ENCODE measurements at regions not wholly inside any gene's neighbourhood (a gene's known extent, or its start where the extent isn't known, plus 50 kb on each side); places are given as distances from the start of the nearest gene placed in this dataset.

DNA sequence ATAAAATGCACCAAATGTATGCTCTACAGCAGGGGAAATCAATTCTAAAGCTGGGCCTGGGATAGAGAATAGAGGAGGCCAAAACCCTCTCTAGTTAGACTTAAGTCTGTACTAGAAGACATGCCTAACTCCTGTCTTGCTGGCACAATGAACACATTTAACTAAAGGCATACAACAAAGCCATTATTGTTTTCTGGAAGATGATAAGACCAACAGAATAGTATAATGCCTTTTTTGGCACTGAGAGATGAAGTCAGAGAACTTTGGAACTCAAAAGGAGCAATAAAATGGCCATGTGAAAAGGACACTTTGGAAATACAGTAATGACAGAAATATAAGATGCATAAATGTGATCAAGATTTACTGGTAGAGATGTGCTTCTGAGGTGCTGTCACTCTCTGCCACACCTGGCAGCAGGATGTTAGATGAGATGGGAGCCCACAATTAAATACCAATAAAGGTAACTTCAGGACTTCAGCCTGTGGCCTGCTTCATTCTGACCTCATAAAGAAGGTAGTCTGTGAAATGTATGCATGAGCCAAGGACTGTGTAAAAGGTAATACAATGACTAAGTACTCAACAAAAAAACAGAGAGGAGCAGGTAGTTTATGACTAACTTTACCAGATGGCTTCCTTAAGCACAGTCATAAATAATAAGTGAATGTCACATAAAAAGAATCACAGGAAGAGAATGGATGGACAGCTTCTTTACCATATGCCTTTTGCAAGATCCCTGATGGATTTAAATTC lies 333.4 kb downstream of the BCKDHB start:
- no peak for DNase-seq

DNA sequence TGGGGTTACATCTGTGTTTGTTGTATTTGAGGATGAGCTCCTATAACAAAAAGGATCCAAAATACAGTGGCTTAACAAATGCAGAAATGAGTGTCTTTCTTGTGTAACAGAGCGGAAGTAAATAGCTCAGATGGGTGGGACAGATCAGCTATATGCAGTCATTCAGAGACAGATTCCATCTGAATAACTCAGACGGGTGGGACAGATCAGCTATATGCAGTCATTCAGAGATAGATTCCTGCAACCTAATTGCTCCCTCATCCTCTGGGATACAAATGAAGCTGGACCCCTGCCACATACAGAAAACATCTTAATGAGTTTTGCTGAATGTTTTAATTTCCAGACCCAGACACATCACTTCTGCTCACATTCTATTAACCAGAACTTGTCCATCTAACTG lies 332.3 kb downstream of the BCKDHB start:
- DNase-seq, result peak; percentile 96

DNA sequence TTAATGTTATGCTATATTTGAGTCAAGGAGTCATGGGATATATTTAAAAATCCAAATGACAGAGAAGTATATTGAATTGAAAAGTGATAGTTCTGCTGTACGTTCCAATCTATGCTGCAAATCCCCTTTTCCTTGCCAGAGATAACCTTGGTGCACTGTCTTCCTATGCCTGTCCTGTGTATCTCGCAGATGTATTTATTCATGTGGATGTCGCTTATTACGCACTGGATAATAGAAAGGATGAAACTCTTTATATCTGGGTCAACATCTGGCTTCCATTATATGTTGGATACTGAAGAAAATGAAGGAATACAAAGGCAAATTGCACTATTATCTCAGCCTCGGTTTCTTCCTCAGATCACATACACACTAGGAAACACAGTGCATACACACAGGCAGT lies 331.3 kb downstream of the BCKDHB start:
- no peak for DNase-seq

DNA sequence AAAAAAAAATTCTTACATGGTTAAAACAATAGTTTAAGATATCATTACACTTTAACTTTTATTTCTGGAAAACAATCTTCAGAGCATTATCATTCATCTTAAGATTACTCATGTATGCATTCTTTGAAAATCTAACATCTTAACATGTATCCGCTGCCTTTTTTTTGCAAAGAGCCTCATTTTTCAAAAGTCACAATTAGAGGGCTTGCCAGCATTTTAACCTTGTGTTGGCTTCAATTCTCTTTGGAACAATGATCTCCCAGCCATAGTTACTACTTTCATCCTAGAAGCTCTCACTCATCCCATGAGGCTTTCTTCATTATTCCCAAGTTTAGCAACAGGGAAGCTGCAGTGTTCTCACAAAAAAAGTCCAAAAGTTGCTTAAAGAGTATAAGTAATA lies 330.8 kb downstream of the BCKDHB start:
- DNase-seq, result peak; percentile 68

DNA sequence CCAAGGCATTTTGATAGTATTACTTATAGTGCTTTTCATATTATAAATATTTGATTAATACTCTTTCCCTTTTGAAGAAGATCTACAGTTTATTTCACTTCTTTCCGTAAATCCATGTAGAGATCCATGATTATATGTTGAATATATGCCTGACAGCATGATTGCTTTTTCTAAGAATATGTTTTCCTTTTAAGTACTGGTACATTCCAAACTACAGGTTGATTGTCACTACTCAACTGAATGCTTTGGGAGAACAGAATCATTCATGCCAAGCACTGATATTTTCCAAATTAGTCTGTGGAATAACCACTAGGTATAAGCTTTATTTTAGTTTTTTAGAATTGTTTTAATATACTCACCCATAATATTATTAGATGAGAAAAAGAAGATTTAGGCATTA lies 330.2 kb downstream of the BCKDHB start:
- DNase-seq, result no peak

DNA sequence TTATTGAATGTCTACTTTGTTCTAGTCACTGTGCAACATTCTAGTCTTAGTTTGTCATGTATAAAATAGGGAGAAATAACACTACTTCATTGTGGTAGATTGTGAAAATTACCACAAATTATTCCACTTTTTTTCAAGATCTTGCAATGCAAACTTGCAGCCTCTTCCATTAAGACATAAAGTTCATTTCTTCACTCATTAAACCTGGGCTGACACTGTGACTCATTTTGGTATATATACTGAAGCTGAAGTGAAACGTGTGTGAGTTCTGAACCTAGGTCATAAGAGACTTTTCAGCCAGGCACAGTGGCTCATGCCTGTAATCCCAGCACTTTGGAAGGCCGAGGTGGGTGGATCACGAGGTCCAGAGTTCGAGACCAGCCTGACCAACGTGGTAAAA lies 329.0 kb downstream of the BCKDHB start:
- no peak for DNase-seq

DNA sequence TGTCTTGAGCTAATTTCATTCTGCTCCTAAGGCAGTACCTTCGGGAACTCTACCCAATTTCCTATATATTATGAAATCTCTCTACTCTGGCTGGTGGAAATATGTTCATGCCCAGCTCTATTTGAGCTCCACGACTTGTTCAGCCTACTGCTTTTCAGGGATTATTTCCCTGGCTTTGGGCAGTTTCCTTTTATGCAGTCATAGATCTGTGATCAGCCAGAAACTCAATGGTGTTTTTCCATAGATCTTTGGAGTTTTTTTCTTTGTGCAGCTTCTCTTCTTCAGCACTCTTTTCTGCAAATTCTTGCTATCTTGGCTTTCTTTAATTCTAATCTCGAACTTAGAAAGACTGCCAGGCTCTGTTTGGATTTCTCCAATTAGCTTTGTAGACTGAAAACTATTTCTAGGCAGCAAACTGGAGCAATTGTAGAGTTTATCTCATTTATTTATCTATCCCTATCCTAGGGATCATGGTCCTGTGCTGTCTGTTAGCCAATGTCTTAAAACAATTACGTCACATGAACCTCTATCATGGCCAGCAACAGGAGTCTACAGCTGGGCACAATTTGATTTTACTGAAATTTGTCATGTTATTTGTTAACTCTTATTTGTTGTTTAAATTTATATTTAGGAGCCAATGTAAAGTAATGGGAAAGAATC lies 328.4 kb downstream of the BCKDHB start:
- no peak for DNase-seq

DNA sequence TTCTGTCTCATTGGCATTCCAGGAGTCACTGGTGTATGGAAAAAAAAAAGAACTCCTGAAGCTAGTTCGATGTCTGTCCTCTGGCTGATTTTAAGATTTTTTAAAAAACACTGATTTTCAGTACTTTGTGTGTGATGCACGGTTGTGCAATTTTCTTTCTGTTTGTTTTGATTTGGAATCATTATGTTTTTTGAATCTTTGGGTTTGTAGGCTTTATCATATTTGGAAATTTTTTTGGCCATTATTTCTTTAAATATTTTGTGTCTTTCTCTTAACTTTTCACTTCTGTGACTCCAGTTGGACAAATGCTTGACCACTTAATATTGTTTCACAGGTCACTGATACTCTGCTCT lies 327.2 kb downstream of the BCKDHB start:
- DNase-seq, result no peak

DNA sequence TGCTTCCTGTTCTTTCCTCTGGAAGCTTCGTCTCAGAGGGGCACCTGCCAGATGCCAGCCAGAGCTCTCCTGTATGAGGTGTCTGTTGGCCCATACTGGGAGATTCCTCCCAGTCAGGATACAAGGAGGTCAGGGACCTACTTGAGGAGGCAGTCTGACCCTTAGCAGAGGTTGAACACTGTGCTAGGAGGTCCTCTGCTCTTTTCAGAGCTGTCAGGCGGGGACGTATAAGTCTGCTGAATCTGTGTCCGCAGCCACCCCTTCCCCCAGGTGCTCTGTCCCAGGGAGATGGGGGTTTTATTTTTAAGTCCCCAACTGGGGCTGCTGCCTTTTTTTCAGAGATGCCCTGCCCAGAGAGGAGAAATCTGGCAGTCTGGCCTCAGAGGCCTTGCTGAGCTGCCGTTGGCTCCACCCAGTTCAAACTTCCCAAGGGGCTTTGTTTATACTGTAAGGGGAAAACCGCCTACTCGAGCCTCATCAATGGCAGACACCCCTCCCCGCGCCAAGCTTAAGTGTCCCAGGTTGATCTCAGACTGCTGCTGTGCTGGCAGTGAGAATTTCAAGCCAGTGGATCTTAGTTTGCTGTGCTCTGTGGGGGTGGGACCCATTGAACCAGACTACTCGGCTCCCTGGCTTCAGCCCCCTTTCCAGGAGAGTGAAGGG lies 326.7 kb downstream of the BCKDHB start:
- DNase-seq, result no peak

DNA sequence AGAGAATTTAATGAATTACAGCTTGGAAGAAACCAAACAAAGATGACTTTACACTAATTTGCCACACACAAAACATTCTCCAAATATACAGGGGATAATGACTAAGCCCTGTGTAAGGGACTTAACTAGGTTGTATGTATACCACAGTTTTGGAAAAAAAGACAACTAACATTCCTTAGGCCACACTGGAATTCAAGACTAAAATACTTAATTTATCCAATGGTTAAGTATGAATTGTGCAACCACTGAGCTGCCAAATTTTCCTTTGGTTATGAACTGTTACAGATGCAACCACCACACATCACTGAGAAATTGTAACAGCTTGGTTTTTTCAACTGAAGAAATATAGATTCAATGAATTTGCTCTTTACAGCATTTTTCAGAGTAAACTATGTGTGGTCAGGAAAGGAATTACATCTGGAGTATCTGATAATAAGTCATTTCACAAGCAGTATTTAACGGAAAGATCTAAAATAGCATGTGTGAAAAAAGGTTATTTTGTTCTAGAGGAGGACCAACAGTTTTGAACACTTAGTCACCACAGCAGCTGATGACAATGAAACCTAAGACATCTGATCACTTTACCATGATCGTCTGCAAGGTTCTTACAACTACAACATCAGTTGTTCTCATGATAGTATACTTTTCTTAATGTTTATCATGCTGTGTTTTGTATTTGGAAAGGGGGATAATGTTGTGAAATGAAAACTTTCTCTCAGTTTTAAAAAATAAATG lies 318.8 kb downstream of the BCKDHB start:
- peak; percentile 100 for DNase-seq

DNA sequence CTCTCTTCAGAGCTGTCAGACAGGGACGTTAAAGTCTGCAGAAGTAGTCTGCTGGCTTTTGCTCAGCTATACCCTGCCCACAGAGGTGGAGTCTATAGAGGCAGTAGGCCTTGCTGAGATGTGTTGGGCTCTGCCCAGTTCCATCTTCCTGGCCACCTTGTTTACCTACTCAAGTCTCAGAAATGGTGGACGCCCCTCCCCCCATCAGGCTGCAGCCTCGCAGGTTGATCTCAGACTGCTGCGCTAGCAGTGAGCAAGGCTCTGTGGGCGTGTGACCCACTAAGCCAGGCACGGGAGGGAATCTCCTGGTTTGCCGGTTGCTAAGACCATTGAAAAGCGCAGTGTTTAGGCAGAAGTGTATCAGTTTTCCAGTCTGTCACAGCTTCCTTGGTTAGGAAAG lies 305.0 kb downstream of the BCKDHB start:
- DNase-seq, result no peak

DNA sequence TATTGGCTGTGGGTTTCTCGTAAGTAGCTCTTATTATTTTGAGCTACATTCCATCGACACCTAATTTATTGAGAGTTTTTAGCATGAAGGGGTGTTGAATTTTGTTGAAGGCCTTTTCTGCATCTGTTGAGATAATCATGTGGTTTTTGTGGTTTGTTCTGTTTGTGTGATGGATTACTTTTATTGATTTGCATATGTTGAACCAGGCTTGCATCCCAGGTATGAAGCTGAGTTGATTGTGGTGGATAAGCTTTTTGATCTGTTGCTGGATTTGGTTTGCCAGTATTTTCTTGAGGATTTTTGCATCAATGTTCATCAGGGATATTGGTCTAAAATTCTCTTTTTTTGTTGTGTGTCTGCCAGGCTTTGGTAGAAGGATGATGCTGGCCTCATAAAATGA lies 301.5 kb downstream of the BCKDHB start:
- peak; percentile 72 for DNase-seq

DNA sequence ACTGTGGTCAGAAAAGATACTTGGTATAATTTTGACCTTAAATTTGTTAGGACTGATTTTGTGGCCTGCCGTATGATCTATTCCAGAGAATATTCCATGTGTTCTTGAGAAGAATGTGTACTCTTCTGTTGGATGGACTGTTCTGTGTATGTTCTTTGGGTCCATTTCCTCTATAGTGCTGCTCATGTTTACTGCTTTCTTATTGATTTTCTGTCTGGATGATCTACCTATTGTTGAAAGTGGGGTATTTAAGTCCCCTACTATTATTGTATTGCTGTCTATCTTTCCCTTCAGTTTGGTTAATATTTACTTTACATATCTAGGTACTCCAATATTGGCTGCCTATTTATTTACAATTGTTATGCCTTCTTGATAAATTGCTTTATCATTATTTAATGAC lies 298.4 kb downstream of the BCKDHB start:
- no peak for DNase-seq

DNA sequence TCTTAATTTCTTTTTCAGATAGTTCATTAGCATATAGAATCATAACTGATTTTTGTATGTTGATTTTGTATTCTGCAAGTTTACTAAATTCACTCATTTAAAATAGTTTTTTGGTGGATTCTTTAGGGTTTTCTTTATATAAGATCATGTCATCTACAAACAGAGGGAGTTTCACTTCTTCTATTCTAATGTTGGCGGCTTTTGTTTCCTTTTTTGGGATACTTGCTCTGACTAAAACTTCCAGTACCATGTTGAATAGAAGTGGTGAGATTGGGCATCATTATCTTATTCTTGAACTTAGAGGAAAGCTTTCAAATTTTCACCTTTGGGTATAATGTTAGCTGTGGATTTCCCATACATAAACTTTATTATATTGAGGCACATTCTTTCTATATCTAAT lies 296.9 kb downstream of the BCKDHB start:
- no peak for DNase-seq

DNA sequence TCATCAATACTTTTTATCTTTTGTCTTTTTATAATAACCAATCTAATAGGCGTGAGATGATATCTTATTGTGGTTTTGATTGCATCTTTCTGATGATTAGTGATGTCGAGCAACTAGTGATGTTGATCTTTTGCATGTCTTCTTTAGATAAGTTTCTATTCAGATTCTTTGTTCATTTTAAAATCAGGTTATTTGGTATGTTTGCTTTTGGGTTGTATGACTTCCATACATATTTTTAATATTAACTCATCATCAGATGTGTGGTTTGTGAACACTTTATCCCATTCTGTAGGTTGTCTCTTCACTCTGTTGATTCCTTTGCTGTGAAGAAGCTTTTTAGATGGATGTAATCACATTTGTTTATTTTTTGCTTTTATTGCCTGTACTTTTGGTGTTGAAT lies 295.8 kb downstream of the BCKDHB start:
- DNase-seq, result peak; percentile 57
